GM12874 (cell line): ENCODE measurements at regions not wholly inside any gene's neighbourhood (a gene's known extent, or its start where the extent isn't known, plus 50 kb on each side); places are given as distances from the start of the nearest gene placed in this dataset.

ENCODE experiments used
- CTCF ChIP-seq: IDR thresholded peaks from 2 replicates; pipeline ENCODE4 v1.5.1; 2011; ENCODE audit warnings: low read depth, mild to moderate bottlenecking, control low read depth, low read length, moderate library complexity; ENCODE audit not compliant: insufficient read depth

- no peak for TF ChIP-seq CTCF
Observed at GRCh38 chr1:100806601-100807000, 87.1 kb downstream of the VCAM1 start.

GRCh38 chr1:100810360-100810759 is 84.3 kb downstream of the EXTL2 start:
- no peak for TF ChIP-seq CTCF

GRCh38 chr1:100811808-100812207 is 82.8 kb downstream of the EXTL2 start:
- TF ChIP-seq CTCF = no peak

- TF ChIP-seq CTCF = no peak
Observed at GRCh38 chr1:100816049-100816448, 78.6 kb downstream of the EXTL2 start.

GRCh38 chr1:100820195-100820594 is 74.4 kb downstream of the EXTL2 start:
- TF ChIP-seq CTCF = peak; percentile 9; the same call in 1 of the 2 replicates
